GM21423 (cell line): ENCODE measurements at regions not wholly inside any gene's neighbourhood (a gene's known extent, or its start where the extent isn't known, plus 50 kb on each side); places are given as distances from the start of the nearest gene placed in this dataset.
A peak's percentile ranks its signal among the peaks of the same experiment; 100 is the strongest.
"Not testable (repeated sequence)": the region's sequence is repeated elsewhere in the genome, so short reads cannot be mapped to it uniquely, and the experiment has no call there.

Experiments
- ATAC-seq: cut with Tn5 transposase; IDR thresholded peaks from one replicate; pipeline ENCODE4 v1.9.1; 2021; ENCODE audit warnings: mild to moderate bottlenecking, moderate library complexity; ENCODE audit not compliant: unreplicated experiment

DNA sequence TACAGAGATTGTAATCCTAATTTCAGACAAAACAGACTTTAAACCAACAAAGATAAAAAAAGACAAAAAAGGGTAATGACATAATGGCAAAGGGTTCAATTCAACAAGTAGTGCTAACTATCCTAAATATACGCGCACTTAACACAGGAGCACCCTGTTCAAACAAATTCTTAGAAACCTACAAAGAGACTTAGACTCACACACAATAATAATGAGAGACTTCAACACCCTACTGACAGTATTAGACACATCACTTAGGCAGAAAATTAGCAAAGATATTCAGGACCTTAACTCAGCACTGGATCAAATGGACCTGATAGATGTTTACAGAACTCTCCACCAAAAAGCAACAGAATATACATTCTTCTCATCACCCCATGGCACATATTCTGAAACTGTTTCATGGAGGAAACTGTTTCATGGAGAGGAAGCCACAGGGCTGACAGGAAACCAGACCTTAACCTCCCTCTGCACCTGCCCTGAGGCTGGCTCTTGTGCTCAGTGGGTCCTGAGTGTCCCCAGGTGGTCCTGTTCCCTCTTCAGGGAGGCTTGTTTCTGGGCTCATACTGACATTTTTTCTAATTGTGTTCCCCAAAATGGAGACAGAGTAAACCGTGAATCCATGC is 54.7 kb downstream of the OR4M2 start:
- ATAC-seq: peak; percentile 92

DNA sequence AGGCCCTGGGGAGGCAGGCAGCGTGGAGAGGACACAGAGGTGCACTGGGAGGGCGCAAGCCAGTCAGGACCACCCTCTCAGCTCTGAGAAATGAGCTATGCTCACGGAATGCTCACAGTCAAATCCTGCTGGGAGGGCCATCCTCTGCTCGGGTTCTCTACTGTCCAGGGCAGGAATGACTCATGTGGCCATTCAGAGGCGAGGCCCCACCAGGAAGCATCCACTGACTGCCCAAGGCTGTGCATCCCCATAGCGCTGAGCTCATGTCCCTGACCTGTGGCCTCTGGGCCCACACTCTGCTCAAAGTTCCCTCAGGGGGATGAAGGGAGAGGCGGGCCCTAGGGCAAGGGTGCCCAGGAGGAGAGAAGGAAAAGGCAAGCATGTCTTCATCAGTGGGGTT is 57.2 kb downstream of the OR4M2 start:
- not testable (repeated sequence) for ATAC-seq

DNA sequence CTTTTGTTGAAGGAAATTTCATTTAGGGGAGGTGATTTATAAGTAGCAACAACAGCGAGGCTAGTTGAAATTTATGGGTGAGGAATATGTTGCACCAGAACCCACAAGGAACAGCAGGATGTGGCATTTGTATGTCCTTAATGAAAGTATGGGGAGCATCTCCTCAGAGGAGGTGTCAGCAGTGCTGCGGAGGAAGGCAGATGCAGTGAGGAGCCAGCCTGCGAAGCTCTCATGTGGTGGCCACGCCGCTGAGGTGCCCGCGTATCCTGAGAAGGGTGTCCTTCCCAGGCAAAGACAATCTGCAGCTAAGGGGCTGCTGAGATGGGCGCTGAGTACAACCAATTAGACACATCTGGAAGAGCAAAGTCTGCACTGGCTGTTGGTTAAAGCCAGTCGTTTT is 60.8 kb downstream of the OR4M2 start:
- not testable (repeated sequence) for ATAC-seq

DNA sequence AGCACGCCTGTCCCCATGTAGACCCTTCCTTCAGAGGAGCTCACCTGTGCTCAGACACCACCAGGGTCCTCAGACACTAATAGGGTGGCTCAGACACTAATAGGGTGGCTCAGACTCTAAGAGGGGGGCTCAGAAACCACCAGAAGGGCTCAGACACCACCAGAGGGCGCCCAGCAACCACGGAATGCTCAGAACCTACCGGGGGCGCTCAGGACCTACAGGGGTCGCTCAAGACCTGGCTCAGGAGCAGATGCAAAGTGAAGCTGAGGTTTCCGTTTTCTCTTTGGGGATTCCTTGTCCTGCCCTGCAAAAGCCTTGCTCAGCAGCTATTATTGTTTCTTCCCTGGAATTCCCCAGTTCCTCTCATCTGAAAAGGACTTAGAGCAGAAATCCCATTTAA is 67.8 kb downstream of the OR4M2 start:
- ATAC-seq: peak; percentile 99

DNA sequence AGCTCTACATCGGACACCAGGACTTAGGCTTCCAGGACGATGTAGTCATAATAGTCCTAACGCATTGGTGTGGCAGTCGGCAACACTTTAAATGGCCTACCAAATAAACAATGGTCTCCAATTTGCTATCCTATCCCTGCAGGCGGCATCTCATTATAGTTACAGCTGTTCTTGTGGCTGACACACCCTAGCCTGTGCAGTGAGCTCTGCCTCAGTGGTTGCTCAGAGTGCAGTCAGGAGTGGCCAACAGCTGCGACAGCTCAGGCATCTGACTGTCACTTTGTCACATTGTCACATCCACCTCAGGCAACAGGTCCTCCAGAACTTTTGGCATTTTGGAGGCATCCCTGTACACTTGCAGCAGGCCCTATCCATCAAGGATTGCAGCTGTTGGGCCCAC is 77.9 kb downstream of the OR4M2 start:
- ATAC-seq: peak; percentile 15

DNA sequence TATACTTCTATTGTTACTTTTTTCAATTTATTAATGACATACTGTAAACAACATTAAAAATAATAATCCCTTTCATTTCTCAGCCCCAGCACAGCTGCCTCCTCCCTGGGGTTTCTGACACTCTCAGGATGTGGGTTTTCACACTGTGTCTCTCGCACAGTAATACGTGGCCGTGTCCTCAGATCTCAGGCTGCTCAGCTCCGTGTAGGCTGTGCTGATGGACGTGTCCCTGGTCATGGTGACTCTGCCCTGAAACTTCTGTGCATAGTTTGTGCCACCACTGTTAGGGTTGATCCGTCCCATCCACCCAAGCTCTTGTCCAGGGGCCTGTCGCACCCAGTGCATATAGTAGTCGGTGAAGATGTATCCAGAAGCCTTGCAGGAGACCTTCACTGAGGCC is 80.0 kb downstream of the OR4M2 start:
- peak; percentile 31 for ATAC-seq

DNA sequence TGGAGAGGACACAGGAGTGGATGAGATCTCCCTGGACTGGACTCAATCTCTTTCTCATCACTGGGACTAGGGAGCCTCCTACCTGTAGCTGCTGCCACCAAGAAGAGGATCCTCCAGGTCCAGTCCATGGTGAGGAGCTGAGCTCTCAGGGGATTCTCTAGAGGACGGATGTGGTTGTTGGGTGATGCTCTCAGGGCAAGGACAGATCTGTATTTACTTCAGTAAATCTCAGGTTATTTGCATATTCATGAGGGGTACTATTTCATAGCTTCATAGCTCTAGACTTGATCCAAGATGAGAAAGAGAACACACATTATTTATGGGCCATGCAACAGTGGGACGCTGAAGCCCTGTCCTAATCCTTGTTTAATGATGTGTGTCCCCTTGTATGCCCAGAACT is 80.4 kb downstream of the OR4M2 start:
- peak; percentile 69 for ATAC-seq

DNA sequence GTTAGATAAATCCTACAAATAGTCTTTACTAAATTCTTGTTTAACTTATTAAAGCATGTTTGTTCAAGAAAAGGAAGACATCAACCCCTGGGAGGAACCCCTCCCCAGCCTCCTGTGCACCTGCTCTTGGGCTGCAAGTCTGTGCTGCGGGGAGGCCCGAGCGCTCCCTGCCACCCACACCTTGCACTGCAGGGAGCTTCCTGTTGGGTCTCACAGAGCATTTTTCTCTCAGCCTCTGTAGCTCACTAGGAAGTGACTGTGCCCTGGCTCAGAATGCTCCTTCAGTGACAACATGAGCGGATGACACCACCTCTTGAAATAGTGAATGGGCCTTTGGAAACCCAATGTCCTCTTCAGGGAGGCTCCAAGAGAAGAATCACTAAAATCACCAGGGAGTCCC is 81.1 kb downstream of the OR4M2 start:
- peak; percentile 74 for ATAC-seq

DNA sequence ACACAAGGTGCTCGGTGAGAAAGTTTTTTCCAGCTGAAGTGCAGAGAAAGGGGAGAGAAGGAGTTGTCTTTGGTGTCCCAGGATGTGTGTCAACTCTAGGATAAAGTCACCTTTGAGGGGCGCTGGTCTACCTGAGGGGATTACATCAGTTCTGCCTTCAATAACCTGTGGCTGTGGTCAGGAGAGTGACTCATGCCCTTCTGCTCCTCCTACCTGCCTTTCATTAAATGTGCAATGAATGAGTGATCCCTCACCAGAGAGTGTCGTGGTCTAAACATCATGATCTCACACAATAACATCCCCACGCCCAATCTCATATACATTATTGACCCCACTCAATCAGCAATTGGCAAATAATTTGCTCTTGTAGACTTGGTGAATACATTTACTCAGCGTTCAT is 83.4 kb downstream of the OR4M2 start:
- ATAC-seq: not testable (repeated sequence)

DNA sequence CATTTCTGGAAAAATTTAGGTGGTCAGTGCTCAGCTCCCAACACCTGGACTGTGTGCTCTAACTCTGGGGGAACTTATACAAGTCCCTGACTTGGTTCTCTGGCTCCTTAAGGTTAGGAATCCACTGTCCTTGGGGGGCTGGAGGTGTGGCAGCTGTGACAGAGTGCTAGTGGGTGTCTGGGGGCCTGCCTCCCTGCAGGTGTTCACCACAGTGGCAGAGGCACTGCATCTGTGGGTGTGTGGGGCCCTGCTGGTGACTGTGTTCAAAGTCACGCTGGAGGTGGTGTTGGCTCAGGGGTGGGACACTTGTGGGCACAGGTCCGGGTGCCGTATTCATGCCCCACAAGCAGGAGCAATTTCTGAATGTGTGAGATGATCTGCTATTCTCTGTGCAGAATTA is 87.2 kb downstream of the OR4M2 start:
- not testable (repeated sequence) for ATAC-seq

DNA sequence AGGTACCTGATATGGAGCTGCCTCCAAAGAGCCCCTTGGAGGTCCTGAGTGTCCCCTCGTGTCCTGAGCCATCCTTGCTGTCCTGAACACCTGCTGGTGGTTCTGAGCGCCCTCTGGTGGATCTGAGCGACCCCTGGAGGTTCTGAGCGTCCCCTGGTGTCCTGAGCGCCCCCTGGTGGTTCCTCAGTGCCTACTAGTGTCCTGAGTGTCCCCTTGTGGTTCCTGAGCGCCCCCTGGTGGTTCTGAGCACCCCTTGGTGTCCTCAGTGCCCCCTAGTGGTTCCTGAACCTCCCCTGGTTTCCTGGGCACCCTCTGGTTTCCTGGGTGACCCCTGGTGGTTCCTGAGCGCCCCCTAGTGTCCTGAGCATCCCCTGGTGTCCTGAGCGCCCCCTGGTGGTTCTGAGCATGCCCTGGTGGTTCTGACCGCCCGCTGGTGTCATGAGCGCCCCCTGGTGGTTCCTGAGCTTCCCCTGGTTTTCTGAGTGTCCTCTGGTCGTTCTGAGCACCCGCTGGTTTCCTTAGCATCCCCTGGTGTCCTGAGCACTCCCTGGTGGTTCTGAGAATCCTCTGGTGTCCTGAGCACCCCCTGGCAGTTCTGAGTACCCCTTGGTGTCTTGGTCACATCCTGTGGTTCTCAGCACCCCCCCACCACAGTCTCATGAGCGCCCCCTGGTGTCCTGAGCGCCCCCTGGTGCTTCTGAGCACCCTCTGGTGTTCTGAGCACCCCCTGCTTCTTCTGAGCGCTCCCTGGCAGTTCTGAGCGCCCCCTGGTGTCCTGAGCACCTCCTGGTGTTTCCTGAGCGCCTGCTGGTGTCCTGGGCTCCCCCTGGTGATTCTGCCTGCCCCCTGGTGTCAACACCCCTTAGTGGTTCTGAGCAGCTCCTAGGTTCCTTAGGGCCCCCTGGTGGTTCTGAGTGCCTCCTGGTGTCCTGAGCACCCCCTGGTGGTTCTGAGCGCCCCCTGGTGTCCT is 93.0 kb downstream of the OR4M2 start:
- ATAC-seq: peak; percentile 73

DNA sequence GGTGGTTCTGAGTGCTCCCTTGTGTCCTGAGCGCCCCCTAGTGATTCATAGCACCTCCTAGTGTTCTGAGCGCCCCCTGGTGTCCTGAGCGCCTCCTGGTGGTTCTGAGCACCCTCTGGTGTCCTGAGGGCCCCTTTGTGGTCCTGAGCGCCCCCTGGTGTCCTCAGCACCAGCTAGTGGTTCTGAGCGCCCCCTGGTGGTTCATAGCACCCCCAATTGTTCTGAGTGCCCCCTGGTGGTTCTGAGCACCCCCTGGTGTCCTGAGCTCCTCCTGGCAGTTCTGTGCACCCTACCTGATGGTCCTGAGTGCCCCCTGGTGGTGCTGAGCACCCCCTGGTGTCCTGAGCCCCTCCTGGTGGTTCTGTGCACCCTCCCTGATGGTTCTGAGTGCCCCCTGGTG is 93.8 kb downstream of the OR4M2 start:
- peak; percentile 47 for ATAC-seq

DNA sequence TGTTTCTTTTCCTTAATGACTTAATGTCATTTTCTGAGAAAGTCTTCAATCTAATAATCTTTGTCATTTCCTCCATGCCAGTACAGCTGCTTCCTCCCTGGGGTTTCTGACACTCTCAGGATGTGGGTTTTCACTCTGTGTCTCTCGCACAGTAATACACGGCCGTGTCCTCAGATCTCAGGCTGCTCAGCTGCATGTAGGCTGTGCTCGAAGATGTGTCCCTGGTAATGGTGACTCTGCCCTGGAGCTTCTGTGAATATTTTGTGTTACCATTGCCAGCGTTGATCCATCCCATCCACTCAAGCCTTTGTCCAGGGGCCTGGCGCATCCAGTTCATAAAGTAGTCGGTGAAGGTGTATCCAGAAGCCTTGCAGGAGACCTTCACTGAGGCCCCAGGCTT is 97.6 kb downstream of the OR4M2 start:
- not testable (repeated sequence) for ATAC-seq

DNA sequence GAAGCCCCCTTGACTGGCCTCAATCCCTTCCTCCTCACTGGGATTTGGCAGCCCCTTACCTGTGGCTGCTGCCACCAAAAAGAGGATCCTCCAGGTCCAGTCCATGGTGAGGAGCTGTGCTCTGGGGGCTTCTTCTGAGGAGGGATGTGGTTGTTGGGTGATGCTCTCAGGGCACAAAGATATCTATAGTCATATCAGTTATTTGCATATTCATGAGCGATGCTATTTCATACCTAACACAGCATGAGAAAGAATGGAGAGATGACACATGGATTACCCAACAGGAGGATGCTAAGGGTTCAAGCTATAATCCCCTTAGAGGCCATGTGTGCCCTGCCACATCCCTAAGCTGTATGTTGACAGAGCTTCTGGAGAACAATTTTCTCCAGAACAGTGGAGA is 98.1 kb downstream of the OR4M2 start:
- ATAC-seq: peak; percentile 16

DNA sequence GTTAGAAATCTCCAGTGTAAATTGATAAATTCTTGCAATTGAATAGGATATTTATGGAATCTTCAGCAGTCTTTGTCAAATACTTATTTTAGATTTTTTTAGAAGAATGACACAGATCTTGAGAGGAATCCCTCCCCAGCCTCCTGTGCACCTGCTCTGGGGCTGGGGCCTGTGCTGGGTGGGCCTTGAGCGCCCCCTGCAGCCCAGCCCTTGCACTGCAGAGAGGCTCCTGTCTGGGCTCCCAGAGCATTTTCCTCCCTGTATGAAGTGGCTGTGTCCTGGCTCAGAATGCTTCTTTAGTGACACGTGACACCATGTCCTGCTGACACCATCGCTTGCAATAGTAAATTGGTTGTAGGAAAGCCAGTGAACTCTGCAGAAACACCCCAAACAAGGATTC is 98.7 kb downstream of the OR4M2 start:
- not testable (repeated sequence) for ATAC-seq

DNA sequence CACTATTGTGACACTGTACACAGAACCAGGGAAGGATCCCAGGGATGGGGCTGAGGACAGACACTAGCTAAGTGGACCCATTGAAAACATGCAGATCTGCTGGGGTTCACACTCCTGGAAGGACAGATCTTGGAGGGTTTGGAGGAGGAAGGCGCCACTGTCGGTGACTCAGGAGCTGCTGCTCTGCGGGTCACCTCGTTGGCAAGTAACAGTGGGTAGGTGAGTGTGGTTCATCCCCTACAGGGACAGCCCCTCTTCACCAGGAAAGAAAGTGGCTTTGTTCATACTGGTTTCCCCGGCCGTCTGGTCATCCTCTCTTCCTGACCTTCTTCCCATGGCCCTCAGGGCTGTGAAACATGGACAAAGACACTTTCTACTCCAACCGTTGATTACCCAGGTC is 100.3 kb downstream of the OR4M2 start:
- ATAC-seq: not testable (repeated sequence)

DNA sequence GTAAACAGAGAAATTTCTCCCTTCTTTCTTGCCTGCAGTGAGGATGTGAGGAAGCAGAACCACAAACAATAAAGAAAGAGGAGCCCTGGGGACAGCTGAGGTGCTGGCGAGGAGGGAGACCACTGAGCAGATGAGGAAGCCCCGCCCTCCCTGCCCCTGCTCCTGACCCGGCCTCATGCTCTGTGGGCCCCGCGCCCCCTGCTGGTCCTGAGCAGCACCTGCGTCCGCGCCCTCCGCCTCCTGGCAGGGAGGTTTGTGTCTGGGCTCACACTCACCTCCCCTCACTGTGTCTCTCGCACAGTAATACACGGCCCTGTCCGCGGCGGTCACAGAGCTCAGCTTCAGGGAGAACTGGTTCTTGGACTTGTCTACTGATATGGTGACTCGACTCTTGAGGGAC is 104.4 kb downstream of the OR4M2 start:
- not testable (repeated sequence) for ATAC-seq

DNA sequence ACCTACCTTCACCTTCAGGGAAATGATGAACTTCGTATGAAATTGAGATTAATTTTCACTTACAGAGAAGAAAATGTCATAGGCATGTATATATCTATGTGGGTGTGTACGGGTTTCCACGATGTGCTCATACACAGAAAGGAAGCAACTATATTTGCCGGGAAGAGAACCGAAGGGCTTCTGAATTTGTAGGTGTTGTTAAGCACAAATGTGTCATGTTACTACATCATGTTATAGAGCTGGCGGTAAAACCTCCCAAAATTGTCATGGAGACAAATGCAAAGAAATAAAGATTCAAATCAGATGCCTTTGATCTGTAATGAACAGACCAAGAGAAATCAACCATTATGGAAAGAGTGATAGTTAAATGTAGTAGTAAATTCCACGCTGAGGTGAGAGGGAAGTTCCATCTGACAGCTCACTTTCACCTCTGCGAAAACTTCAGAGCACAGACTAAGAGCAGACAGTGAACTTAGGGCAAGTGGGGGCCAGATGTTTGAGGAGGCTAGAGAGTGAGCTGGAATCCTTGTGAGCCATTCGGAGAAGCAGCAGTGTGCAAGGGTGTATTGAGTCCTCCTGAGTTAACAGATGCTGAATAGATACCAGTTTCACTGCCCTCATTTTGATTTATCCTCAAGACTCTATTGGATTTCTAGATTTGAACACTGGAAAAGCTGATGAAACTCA is 106.7 kb downstream of the OR4M2 start:
- not testable (repeated sequence) for ATAC-seq

DNA sequence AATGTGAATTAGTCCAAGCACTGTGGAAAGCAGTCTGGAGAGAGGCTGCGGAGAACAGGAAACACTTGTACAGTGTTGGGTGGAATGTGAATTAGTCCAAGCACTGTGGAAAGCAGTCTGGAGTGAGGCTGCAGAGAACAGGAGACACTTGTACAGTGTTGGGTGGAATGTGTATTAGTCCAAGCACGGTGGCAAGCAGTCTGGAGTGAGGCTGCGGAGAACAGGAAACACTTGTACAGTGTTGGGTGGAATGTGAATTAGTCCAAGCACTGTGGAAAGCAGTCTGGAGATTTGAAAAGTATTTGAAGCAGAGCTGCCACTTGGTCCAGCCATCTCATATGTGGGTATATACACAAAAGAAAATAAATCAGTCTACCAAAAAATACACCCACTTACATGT is 111.5 kb downstream of the OR4M2 start:
- ATAC-seq: not testable (repeated sequence)

DNA sequence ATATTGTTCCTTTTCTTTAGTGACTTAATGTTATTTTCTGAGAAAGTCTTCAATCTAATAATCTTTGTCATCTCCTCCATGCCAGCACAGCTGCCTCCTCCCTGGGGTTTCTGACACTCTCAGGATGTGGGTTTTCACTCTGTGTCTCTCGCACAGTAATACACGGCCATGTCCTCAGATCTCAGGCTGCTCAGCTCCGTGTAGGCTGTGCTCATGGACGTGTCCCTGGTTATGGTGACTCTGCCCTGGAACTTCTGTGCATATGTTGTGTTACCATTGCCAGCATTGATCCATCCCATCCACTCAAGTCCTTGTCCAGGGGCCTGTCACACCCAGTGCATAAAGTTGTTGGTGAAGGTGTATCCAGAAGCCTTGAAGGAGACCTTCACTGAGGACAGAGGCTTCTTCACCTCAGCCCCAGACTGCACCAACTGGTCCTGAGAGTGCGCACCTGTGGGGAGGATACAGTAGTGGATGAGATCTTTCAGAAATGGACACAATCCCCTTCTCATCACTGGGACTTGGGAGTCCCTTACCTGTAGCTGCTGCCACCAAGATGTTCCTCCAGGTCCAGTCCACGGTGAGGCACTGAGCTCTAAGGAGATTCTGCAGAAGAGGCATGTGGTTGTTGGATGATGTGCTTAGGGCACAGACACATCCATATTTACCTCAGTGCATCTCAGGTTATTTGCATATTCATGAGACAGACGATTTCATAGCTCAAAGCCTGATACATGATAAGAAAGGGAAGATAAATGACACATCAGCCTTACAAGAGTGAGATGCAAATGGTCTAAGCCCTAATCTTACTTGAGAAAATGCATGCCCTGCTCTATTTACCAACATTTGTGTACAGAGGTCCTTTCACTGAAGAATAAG is 114.7 kb downstream of the OR4M2 start:
- not testable (repeated sequence) for ATAC-seq

DNA sequence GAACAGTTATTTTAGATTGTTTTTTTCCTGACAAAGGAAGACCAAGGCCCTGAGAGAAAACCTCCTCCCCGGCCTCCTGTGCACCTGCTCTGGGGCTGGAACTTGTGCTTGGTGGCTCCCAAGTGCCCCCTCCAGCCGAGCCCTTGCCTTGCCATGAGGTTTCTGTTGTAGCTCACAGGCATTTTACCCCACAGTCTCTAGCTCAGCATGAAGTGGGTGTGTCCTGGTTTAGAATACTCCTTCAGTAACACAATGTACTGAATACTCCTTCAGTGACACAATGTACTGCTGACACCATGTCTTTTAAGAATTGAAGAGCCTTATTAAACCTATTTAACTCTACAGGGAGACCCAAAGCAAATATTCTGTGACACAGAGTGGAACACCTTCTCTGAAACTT is 116.1 kb downstream of the OR4M2 start:
- not testable (repeated sequence) for ATAC-seq
